HK-2 (cell line): ENCODE measurements at regions not wholly inside any gene's neighbourhood (a gene's known extent, or its start where the extent isn't known, plus 50 kb on each side); places are given as distances from the start of the nearest gene placed in this dataset.
"Not testable (repeated sequence)": the region's sequence is repeated elsewhere in the genome, so short reads cannot be mapped to it uniquely, and the experiment has no call there.

Experiments
- DNase-seq: peaks from one replicate; pipeline ENCODE4 v3.0.0-alpha.2; 2018; ENCODE audit not compliant: unreplicated experiment

- no peak for DNase-seq
These were observed 108.1 kb downstream of the MAP3K21 start for GRCh38 chr1:233435622-233436021.

GRCh38 chr1:233439721-233440120, 112.2 kb downstream of the MAP3K21 start:
- no peak for DNase-seq

GRCh38 chr1:233440951-233441401, 113.5 kb downstream of the MAP3K21 start:
- DNase-seq = peak; percentile 18

GRCh38 chr1:233442026-233442780, 114.7 kb downstream of the MAP3K21 start:
- DNase-seq = no peak

GRCh38 chr1:233443040-233443760, 115.7 kb downstream of the MAP3K21 start:
- DNase-seq = no peak

- no peak for DNase-seq
These were observed 117.0 kb downstream of the MAP3K21 start for GRCh38 chr1:233444484-233444883.

GRCh38 chr1:233445737-233446136, 118.2 kb downstream of the MAP3K21 start:
- no peak for DNase-seq

- DNase-seq = no peak
These were observed 119.4 kb downstream of the MAP3K21 start for GRCh38 chr1:233446935-233447334.

- no peak for DNase-seq
These were observed 120.7 kb downstream of the MAP3K21 start for GRCh38 chr1:233448109-233448689.

GRCh38 chr1:233452724-233453123, 125.2 kb downstream of the MAP3K21 start:
- no peak for DNase-seq

GRCh38 chr1:233453433-233454200, 126.1 kb downstream of the MAP3K21 start:
- DNase-seq = no peak

GRCh38 chr1:233459470-233459945, 132.0 kb downstream of the MAP3K21 start:
- no peak for DNase-seq

- DNase-seq = peak; percentile 14
These were observed 132.4 kb downstream of the MAP3K21 start for GRCh38 chr1:233459968-233460367.

- DNase-seq = no peak
These were observed 133.2 kb downstream of the MAP3K21 start for GRCh38 chr1:233460692-233461091.

- no peak for DNase-seq
These were observed 134.3 kb downstream of the MAP3K21 start for GRCh38 chr1:233461847-233462246.

- DNase-seq = no peak
These were observed 135.8 kb downstream of the MAP3K21 start for GRCh38 chr1:233463333-233463732.

- no peak for DNase-seq
These were observed 138.3 kb downstream of the MAP3K21 start for GRCh38 chr1:233465745-233466343.

GRCh38 chr1:233470741-233471499, 143.0 kb upstream of the KCNK1 start:
- no peak for DNase-seq

- DNase-seq = not testable (repeated sequence)
These were observed 142.1 kb upstream of the KCNK1 start for GRCh38 chr1:233471851-233472250.

- DNase-seq = not testable (repeated sequence)
These were observed 141.1 kb upstream of the KCNK1 start for GRCh38 chr1:233472796-233473195.
